ENCODE measurements at regions not wholly inside any gene's neighbourhood (a gene's known extent, or its start where the extent isn't known, plus 50 kb on each side); places are given as distances from the start of the nearest gene placed in this dataset.
A peak's percentile ranks its signal among the peaks of the same experiment; 100 is the strongest.

DNA sequence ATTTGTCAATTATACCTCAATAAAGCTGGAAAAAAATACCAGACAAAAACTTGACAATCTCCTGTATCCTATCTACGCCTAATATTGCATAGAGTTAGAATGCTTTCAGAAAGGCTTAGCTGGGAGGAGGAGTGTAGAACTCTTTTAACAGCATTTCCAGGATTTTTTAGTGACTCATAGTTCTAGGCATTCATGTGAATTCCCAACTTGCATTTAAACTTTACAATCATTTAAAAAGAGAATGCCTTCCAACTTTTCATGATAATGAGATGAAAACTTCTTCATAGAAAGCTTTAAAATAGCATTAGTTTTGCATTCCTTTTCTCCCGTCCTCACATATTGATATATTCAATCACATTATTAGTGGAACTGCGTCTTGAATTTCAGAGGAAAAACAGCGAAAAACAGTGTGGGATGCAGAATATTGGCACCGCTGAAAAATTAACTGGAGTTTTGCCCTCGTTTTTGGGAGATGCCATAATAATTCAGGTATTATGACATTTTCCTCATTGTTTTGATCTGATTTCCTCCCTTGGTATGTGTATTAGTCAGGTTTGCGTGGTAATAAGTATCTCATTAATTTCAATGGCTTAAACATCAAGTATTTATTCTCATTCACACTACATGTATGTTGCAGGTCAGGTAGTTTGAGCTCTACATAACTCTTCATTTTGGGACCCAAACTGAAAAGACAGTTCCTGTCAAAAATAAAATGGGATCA is 293.2 kb upstream of the FIGN start:
- in situ Hi-C loops (cut with HindIII; ENCODE audit: low pct_unique_long_range_greater_than_20kb, low sequenced_read_pairs) = no loop called here
- no peak for DNase-seq (ENCODE audit: low read depth in 1 of 2, low spot score in 1 of 2)
- TF ChIP-seq JUND (IDR thresholded peaks at IDR 0.05; ENCODE audit: low read depth) = no peak

DNA sequence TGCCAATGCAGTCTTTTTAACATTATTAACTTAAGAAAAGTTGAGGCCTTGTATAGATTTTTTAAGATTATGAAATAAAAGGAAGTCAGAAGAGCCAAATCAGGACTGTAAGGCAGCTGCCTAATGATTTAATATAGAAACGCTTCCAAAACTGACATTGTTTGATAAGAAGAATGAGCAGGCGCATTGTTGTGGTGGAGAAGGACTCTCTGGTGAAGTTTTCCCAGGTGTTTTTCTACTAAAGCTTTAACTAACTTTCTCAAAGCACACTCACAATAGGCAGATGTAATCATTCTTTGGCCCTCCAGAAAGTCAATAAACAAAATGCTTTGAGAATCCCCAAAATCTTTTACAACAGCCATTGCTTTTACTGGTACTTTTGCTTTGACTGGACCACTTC is 288.6 kb upstream of the FIGN start:
- no peak for DNase-seq (ENCODE audit: low read depth in 1 of 2, low spot score in 1 of 2)
- no peak for TF ChIP-seq JUND (IDR thresholded peaks at IDR 0.05; ENCODE audit: low read depth)
- in situ Hi-C loops (cut with HindIII; ENCODE audit: low pct_unique_long_range_greater_than_20kb, low sequenced_read_pairs) = no loop called here

DNA sequence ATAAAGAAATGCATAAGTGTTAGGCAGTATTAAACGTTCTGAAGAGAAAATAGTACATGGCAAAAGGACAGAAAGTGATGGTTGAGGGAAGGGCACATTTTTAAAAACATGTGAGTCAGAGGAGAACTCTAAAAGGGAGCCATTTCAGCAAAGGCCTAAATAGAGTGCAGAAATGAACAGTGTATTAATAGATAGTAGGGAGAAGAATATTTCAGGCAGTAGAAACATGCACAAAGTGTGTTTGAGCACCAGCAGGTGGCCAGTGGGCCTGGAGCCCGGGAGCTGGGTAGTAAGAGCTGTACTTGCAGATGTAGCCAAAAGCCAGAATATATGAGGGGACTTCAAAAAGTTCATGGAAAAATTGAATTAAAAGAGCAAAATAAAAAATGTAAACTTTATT is 288.1 kb upstream of the FIGN start:
- in situ Hi-C loops (cut with HindIII; ENCODE audit: low pct_unique_long_range_greater_than_20kb, low sequenced_read_pairs) = no loop called here
- no peak for DNase-seq (ENCODE audit: low read depth in 1 of 2, low spot score in 1 of 2)
- TF ChIP-seq JUND (IDR thresholded peaks at IDR 0.05; ENCODE audit: low read depth) = no peak

DNA sequence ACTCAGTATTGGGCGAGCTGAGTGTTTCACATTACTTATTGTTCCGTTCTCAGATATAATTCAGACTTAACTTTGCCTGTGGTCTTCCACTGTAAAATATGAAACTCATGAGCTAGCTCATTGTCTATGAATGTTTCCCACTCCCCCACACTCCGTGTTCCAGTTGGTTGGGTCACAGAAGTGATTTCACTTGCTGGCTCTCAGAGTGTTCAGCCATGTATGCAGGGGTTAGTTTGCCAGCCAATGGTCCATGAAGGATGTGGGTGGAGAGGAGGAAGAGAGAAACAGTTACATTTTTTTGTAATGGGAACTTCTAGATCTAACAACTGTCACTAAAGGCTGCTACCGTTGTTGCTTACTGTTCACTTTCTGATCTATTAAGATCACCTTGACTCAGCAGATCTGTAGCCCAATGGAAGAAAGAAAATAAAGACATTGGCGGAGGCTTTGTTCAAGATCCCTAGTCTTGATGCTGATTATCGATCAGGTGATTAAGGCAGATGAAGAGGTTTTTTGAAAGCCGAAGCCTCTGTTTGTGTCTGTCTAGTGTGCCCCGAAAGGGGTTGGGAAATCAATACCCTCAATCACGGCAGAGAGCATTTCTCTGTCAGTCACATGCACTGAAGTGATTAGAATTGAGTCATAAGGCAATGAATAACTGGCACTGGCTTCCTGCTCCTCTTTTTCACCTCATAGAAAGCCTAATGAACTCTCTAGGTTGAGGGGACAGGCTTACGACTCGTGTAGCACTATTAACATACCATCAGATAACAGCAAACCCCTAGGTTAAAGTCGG is 279.7 kb upstream of the FIGN start:
- DNase-seq (ENCODE audit: low read depth in 1 of 2, low spot score in 1 of 2) = no peak
- in situ Hi-C loops (cut with HindIII; ENCODE audit: low pct_unique_long_range_greater_than_20kb, low sequenced_read_pairs) = no loop called here
- no peak for TF ChIP-seq JUND (IDR thresholded peaks at IDR 0.05; ENCODE audit: low read depth)

DNA sequence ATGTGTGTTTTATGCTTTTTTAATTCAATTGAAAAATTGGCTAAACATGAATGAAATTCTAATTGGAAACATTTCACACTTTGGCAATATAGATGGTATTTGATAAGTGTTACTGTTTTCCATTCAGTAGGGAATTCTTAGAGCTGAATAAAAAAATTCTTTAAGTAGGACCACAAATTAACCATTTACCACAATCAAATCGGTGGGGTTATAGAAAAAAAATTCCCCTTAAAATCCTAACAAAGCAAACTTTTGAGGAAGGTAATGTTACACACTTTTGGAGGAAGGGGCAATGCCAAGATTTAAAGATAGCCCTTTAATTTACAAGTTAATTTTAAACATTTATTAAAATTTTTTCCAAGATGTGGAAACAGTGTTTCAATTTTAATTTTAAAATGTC is 279.0 kb upstream of the FIGN start:
- TF ChIP-seq JUND (IDR thresholded peaks at IDR 0.05; ENCODE audit: low read depth) = no peak
- in situ Hi-C loops (cut with HindIII; ENCODE audit: low pct_unique_long_range_greater_than_20kb, low sequenced_read_pairs) = no loop called here
- no peak for DNase-seq (ENCODE audit: low read depth in 1 of 2, low spot score in 1 of 2)

DNA sequence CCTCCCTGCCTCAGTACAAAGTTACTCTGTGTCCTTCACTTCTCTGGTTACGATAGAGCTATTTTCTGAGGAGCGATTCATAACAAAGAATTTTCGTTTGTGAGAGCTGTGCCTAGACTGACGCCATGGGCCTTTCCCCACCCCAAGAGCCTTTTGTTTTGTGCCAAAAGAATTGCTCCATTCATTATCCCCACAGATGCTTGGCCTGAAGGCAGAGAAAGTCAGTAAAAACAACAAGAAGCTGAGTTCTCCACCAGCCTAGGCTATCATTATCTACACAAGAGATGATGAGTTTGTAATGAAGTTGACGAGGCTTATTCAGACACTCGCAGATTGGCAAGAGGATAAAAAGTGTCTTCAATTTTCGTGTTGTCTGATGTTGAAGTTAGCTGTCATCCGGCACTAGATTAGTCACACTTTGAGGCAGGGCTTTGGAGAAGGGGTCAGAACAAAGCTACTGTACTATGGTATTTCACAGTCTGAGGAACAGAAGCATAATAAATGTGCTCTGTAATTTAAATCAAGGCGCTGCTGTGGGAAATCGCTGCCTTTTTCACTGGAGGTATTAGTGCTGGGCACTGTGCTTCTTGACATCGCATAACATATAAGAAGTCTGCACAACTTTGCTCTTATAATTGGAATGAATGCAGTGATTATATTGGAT is 278.4 kb upstream of the FIGN start:
- in situ Hi-C loops (cut with HindIII; ENCODE audit: low pct_unique_long_range_greater_than_20kb, low sequenced_read_pairs) = no loop called here
- no peak for TF ChIP-seq JUND (IDR thresholded peaks at IDR 0.05; ENCODE audit: low read depth)
- DNase-seq (ENCODE audit: low read depth in 1 of 2, low spot score in 1 of 2) = no peak

DNA sequence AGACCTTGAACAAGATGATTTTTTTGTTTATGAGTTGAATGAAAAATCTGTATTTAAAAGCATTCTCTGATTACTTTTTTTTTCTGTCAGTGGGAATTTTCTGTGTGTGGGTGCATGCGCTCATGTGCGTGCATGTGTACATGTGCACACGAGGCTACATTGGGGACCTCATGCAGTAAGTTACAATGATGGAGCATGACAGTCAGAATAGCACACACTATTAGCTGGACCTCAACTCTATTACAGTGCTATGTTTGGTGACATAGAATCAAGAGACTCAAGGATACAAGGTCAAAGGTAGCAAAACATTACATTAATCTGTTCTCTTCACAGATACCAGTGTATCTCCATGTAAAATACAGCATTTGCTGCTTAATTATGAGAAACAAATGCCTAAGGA is 276.8 kb upstream of the FIGN start:
- DNase-seq (ENCODE audit: low read depth in 1 of 2, low spot score in 1 of 2) = no peak
- TF ChIP-seq JUND (IDR thresholded peaks at IDR 0.05; ENCODE audit: low read depth) = no peak
- in situ Hi-C loops (cut with HindIII; ENCODE audit: low pct_unique_long_range_greater_than_20kb, low sequenced_read_pairs) = no loop called here

DNA sequence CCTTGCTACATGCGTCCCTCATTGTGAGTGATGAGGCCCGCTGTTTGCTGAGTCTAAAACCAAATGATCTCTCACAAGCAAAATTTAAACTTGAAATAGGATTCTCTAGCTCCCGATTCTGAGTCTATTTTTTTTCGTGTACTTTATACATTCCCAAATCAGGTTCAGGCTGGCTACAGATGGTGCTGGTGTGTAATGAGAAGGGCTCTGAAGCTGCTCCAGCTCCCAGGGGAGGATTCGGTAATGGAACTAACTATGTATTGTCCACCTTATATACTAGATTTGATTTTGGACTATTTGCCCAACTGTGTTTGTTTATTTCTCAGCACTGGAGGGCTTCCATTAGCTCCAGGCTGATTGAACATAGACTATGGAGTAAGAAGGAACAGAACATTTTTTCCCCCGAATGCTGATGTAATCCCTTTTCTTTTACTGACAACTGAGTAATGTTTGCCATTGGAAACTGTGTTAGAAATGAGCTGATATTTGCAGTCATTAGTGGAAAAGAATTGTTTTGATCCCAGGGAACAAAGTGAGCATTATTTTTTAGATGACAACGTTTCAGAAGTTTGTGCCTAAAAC is 274.0 kb upstream of the FIGN start:
- TF ChIP-seq JUND (IDR thresholded peaks at IDR 0.05; ENCODE audit: low read depth) = no peak
- in situ Hi-C loops (cut with HindIII; ENCODE audit: low pct_unique_long_range_greater_than_20kb, low sequenced_read_pairs) = no loop called here
- peak in 1 of 2 experiments; percentile 10 for DNase-seq (ENCODE audit: low read depth in 1 of 2, low spot score in 1 of 2)

DNA sequence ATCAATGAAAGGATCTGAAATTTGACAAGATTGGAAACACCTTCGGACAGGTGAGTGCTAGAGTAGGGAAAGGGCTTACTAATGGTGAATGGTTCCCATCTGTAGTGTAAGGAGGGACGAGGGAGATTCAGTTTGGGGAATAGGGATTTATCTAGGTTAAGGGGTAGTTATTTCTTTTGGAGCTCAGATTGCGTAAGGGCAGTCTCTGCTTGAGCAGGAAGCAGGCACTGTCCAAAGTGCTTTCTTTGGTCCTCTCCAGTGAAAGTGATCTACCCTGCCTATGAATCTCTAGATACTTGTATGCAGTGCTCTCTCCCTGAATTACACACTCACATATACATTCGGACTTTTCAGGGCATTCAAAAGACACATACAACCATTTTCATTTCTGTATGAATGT is 272.9 kb upstream of the FIGN start:
- in situ Hi-C loops (cut with HindIII; ENCODE audit: low pct_unique_long_range_greater_than_20kb, low sequenced_read_pairs) = no loop called here
- no peak for TF ChIP-seq JUND (IDR thresholded peaks at IDR 0.05; ENCODE audit: low read depth)
- DNase-seq (ENCODE audit: low read depth in 1 of 2, low spot score in 1 of 2) = no peak

DNA sequence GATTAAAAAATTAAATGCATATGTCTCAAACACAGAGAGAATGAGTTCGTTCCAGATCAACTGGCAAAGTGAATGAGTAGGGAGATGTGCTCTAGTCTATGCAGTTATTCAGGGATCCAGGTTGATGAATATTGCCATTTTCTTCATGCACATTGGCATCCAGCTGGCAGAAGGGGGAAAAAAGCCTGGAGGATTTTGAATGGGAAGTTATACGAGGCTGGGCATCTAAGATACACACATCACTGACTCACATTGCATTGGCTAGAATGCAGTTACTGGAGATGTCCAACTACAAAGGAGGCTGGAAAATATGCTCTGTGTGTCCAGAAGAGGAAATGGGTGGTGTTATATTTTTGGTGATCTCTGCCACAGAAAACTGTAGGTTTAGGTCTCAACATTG is 270.9 kb upstream of the FIGN start:
- no peak for DNase-seq (ENCODE audit: low read depth in 1 of 2, low spot score in 1 of 2)
- in situ Hi-C loops (cut with HindIII; ENCODE audit: low pct_unique_long_range_greater_than_20kb, low sequenced_read_pairs) = no loop called here
- no peak for TF ChIP-seq JUND (IDR thresholded peaks at IDR 0.05; ENCODE audit: low read depth)

DNA sequence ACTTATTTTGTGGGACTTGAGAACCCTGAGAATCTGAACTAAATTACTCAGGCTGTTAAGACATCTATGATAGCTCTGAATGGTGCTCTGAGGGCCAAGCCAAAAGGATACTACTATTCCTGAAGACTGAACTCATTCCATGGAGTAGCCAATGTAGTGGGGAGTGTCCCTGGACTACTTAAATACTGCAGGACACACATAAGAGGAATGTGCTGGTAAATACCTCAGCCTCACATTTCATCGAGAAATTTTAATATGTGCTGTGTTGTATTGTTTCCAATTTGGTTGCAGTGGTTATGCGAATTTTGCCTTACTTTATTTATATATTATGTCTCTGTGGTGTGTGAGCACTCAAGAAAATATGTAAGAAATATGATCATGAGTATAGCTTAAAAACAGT is 264.4 kb upstream of the FIGN start:
- TF ChIP-seq JUND (IDR thresholded peaks at IDR 0.05; ENCODE audit: low read depth) = no peak
- no peak for DNase-seq (ENCODE audit: low read depth in 1 of 2, low spot score in 1 of 2)
- in situ Hi-C loops (cut with HindIII; ENCODE audit: low pct_unique_long_range_greater_than_20kb, low sequenced_read_pairs) = no loop called here

DNA sequence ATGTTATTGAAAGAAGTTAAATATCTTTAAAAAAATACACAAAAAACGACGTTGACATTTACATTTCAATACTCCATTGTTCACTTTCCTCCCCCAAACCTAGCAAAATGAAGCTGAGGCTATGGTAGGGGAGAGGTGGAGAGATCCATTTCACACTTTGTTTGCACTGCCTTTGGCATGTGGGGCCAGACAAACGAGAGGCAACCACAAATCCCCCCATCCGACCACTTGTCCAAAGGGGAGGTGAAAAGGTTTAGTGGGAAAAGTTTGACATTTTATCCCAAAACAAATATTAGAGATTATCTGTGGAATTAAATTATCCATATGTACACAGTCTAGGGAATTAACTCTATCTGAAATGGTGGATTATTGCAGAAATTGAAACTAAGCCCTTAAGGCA is 261.7 kb upstream of the FIGN start:
- no peak for TF ChIP-seq JUND (IDR thresholded peaks at IDR 0.05; ENCODE audit: low read depth)
- in situ Hi-C loops (cut with HindIII; ENCODE audit: low pct_unique_long_range_greater_than_20kb, low sequenced_read_pairs) = no loop called here
- no peak for DNase-seq (ENCODE audit: low read depth in 1 of 2, low spot score in 1 of 2)

DNA sequence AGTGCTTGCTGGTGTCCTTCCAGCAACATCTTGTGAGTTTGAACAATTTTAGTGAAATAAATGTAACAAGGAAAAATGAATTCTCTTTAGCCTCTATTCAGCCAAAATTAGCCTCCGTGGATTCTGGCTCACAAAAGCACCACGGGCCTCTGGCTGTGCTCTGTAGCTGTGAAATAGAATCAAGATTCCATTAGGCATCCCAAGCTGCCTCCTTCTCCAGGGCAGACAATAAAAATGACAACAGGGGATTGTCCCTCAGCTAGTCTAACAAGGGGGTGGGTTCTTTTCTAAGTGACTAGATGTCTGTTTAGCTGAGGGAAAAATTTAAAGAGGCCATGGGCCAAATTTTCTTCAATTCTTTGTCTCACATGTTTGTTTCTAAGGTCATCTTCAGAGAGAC is 254.7 kb upstream of the FIGN start:
- DNase-seq (ENCODE audit: low read depth in 1 of 2, low spot score in 1 of 2) = no peak
- in situ Hi-C loops (cut with HindIII; ENCODE audit: low pct_unique_long_range_greater_than_20kb, low sequenced_read_pairs) = no loop called here
- TF ChIP-seq JUND (IDR thresholded peaks at IDR 0.05; ENCODE audit: low read depth) = no peak

Data from T47D (cell line).